ENCODE measurements at regions not wholly inside any gene's neighbourhood (a gene's known extent, or its start where the extent isn't known, plus 50 kb on each side); places are given as distances from the start of the nearest gene placed in this dataset.

DNA sequence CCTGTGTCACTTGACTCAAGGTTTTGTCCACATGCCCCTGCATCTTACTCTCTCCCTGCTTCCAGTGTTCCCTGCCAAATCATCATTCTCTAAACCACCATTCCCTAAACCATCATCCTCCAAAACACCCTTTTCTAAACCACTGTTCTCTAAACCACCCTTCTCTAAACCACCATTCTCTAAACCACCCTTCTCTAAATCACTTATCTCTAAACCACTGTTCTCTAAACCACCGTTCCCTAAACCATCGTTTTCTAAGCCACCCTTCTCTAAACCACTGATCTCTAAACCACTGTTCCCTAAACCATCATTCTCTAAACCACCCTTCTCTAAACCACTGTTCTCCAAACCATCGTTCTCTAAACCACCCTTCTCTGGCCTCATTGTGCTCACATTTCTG is 142.1 kb downstream of the CXCL12 start:
- TF ChIP-seq CTCF (IDR thresholded peaks at IDR 0.05): no peak
- Histone ChIP-seq H3K27ac (no peak overlapping the region), H3K4me1 (ENCODE audit: control insufficient read depth in 1 of 2, insufficient read depth in 1 of 2, low read depth in 1 of 2, low read length in 1 of 2) (no peaks in the 10 kb centered on the region), H3K9me3 (no peaks in the 10 kb centered on the region), H3K36me3 (no peaks in the 10 kb centered on the region), H3K4me3 (ENCODE audit: low read depth in 1 of 2, low read length in 1 of 2) (no peak overlapping the region), H3K27me3 (no peaks in the 10 kb centered on the region)

DNA sequence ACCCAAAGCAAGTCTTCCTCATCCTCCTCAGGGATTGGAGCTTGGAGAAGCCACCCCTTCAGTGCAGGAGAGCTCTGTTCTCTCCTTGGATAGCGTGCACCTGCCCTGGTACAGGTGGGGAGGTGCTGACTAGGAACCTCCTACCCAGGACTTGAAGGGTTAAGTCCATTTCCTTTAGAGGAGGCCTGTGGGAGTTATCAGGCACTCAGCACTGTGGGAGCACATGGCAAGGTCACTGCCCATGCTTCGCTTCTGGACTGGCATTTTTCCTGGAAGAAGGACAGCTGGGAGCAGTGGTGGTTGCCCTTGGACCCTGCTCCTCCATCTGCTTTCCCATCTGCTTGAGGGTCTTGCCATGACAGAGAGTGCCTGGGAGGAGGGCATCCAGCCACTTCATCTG is 142.8 kb downstream of the CXCL12 start:
- no peaks in the 10 kb centered on the region for H3K36me3 ChIP-seq
- H3K27ac ChIP-seq: no peak overlapping the region
- no peak for TF ChIP-seq CTCF (IDR thresholded peaks at IDR 0.05)
- no peaks in the 10 kb centered on the region for H3K4me1 ChIP-seq (ENCODE audit: control insufficient read depth in 1 of 2, insufficient read depth in 1 of 2, low read depth in 1 of 2, low read length in 1 of 2)
- no peak overlapping the region for H3K4me3 ChIP-seq (ENCODE audit: low read depth in 1 of 2, low read length in 1 of 2)
- H3K27me3 ChIP-seq: no peaks in the 10 kb centered on the region
- H3K9me3 ChIP-seq: no peaks in the 10 kb centered on the region

DNA sequence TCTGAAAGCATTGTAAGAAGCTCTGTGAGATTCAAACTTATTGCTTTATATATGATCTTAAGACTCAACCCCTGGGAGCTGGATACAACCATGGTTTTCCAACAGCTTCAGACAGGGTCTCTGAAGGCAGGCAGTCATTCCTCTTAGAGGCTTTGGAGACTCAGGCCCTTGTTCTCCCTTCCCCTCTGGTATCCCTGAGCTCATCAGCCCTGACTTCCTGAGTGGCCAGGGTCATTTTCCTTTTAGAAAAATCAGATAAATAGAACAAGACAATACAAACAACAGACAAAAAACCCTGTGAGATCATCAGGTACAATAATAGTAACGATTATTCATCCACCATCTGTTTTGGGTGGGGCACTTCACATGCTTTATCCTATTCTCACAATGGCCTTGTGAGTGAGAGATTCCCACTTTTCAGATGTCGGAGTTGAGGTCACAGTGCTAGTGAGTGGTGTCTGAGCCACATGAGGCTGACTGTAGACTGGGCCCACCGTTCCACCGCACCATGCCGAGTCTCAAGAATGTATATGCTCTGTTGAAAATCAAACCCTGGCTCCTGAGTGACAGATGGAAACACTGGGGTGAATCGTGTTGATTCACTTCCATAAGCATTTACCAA is 144.2 kb downstream of the CXCL12 start:
- no peaks in the 10 kb centered on the region for H3K9me3 ChIP-seq
- no peak overlapping the region for H3K27ac ChIP-seq
- no peaks in the 10 kb centered on the region for H3K4me1 ChIP-seq (ENCODE audit: control insufficient read depth in 1 of 2, insufficient read depth in 1 of 2, low read depth in 1 of 2, low read length in 1 of 2)
- TF ChIP-seq CTCF (IDR thresholded peaks at IDR 0.05): no peak
- no peaks in the 10 kb centered on the region for H3K36me3 ChIP-seq
- H3K27me3 ChIP-seq: no peaks in the 10 kb centered on the region
- no peak overlapping the region for H3K4me3 ChIP-seq (ENCODE audit: low read depth in 1 of 2, low read length in 1 of 2)

DNA sequence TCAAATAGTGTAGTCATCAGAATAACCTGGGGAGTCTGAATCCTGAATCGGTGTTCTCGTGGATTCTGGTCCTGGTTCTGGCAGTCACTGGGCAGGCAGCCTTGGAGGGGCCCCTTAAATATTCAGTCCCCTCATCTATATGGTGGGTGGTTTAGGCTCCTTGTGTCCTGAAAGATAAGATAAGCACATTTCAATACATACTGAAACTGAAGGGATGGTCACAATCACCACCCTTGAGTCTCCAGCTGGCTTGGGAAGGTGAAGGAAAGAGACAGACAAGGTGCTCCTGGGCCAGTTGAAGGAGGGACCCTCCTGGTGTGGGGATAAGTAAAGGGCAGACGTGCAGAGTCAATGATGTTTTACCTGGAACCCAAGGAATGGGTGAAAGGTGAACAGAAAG is 146.7 kb downstream of the CXCL12 start:
- no peak for TF ChIP-seq CTCF (IDR thresholded peaks at IDR 0.05)
- H3K27me3 ChIP-seq: no peaks in the 10 kb centered on the region

DNA sequence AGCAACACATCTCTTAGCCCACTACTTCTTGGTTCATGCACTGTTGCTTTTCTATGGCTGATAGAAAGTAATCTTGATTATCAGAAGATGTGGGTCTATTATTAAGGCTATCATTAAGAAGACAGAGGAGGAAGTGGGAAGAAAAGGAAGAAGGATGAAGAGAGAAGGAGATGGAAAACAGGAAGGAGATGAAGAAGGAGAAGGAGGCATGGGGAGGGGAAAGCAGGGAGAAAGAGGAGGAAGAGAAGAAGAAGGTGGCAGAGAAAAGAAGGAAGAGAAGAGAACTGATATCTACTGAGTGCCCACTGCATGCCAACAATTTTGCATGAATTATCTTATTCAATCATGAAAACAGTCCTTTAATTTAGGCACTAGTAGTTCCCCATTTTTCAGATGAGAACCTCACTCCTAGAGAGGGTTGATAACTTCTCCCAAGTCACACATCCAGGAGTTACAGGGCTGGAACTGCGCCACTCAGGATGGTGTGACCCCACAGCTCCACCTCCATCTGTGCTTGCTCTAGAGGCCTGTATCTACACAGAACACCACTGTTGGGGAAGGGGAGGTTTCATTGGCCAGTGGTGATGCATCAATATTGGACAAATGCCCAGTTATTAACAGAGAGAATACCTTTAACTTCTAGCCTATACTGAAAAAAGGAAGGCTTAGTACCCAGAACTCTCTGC is 147.4 kb downstream of the CXCL12 start:
- no peak for TF ChIP-seq CTCF (IDR thresholded peaks at IDR 0.05)
- Histone ChIP-seq H3K9me3 (no peaks in the 10 kb centered on the region), H3K4me3 (ENCODE audit: low read depth in 1 of 2, low read length in 1 of 2) (no peak overlapping the region), H3K27ac (no peak overlapping the region), H3K4me1 (ENCODE audit: control insufficient read depth in 1 of 2, insufficient read depth in 1 of 2, low read depth in 1 of 2, low read length in 1 of 2) (no peaks in the 10 kb centered on the region), H3K36me3 (no peaks in the 10 kb centered on the region), H3K27me3 (no peaks in the 10 kb centered on the region)

More for the DNA sequence above, 146.7 kb downstream of the CXCL12 start:
- H3K4me3 ChIP-seq (ENCODE audit: low read depth in 1 of 2, low read length in 1 of 2): no peak overlapping the region
- no peak overlapping the region for H3K27ac ChIP-seq
- no peaks in the 10 kb centered on the region for H3K4me1 ChIP-seq (ENCODE audit: control insufficient read depth in 1 of 2, insufficient read depth in 1 of 2, low read depth in 1 of 2, low read length in 1 of 2)
- no peaks in the 10 kb centered on the region for H3K36me3 ChIP-seq
- H3K9me3 ChIP-seq: no peaks in the 10 kb centered on the region
